Hypothalamus (tissue), 51 donors: ENCODE measurements at regions not wholly inside any gene's neighbourhood (a gene's known extent, or its start where the extent isn't known, plus 50 kb on each side); places are given as distances from the start of the nearest gene placed in this dataset.
A peak's percentile ranks its signal among the peaks of the same experiment; 100 is the strongest.

Experiments
- DNase-seq, 51 donors: peaks; one replicate each; lab custom pipeline; 2025; lab: John Stamatoyannopoulos, UW

DNA sequence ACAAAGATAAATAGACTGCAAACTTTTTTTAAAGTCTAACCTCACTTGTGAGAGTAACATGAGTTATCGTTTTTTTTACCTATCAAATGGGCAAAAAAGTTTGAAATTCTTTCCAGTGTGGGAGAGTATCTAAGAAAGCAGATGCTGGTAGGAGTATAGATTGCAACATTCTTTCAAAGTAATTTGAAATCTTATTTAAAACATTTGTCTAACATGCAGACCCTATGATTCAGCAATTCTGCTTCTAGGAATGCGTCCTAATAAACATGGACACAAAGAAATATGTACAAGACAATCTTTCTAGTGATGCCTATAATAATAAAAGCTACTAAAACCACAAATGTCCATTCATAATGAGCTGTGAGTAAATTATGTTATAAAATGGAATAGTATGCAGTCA is 110.4 kb upstream of the TMCC3 start:
- no peak for DNase-seq

DNA sequence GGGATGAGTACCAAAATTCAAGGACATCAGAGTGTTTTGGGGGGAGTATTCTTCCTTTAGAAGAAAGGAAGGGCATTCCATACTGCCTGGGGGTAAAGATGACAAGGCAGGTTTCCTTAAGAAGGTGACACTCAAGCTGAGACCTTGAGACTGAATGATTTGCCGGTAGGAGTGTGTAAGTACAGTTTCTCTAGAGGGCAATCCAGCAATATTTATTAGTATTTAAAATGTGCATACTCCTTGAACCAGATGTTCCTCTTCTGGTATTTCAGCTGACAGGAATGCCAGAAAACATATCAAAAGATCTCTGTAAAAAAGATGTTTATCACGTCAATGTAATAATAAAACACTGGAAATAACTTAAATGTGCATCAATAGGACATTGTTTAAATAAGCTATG is 106.4 kb upstream of the TMCC3 start:
- no peak for DNase-seq

DNA sequence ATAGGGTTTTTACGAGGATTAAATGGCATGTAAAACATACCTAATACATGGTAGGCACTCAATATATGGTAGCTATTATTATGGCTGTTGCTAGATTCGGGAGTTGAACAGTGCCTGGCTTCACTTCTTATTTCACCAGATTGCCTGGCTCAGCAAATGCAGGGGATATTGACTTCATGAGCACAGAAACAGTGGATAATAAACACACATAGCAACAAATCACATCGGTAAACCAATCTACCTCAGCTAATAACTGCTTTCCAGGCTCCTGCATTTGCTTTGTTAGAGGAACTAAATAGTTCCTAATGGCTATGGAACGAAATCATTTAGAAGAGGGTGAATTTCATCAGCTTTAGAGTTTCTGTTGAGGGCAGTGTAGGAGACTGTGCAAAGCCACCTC is 105.2 kb upstream of the TMCC3 start:
- no peak for DNase-seq

DNA sequence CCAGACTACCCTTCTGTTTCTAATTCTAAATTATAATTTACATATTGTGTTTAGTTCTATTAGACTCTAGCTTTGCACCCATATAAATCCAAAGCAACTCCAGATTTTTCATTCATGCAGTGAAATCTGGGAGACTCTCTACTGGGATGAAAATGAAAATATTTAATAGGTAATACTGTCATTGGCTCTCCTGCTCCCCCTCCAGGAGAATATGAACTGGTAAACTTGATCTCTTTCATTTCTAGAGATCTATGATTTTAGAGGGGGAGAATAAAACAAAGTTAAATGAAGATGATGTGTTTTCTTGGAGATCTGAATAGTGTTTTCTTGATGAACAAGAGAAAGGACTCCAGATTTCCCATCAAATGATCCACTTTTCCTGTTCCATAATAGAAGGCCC is 104.3 kb upstream of the TMCC3 start:
- no peak for DNase-seq

DNA sequence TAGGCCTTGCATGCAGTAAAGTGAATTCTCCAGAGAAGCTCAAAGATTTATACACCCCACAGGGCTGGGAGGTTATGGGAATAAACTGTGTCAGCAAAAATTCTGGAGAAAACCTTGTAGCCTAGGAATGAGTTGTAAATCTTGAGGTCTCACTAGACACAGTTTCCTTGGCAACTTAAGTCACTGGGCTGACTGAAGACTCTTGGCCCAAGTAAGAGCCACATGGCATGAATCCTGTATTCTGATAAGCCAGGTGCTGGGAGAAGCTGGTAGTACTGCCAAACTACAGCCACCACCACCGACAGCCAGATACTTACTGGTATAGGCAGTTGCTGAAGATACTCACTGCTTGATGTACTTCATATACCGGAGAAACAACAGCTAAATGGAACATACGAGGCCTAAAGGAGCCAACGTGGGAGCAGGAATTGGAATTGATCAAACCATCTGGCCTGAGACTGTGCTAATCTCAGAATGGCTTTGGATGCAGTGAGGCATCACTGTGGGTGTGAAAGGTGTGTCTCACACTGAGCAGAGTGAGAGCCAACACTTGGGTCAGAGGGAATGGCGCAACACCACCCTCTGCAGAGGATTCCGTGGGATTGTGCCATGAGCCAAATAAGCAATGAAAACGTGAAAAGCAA is 102.8 kb upstream of the TMCC3 start:
- DNase-seq, result peak in 5 of 51 donors; percentile 6 to 35 (median 10)

DNA sequence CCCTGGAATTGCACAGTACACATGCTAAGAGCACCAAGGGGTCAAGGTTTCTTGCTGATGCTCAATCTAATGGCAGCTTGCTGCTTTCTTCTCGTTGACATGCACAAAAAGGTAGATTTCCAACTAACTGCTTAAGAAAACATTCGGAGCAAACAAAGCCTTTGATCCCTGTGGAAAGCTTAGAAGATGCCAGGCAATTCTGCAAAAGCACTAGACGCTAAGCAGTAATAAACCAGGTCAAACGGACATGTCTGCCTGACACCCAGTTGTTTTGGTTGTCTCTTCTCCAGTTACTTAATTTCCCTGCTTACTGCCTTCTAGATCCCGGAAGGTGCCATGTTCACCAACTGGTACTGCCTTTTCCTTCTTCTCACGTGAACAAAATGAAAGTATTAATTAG is 100.5 kb upstream of the TMCC3 start:
- DNase-seq, result no peak

DNA sequence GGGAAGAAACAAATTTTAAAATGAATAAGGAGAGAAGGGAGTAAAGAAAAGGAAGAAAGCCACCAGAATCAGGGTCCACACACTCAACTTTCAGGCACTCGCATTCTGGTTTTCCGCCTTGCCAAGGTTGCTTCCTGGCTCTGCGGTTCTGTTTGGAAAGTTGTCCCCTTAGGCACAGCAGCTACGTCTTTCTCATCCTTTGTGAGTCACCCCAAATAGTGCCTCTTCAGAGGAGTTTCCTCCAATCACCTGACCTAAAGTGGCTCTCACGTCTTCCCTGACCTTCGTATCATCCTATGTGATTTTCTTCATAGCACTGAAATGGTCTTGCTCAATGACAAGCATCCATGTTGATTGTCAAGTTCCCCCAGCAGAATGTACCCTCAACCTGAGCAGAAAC is 99.5 kb upstream of the TMCC3 start:
- no peak for DNase-seq

DNA sequence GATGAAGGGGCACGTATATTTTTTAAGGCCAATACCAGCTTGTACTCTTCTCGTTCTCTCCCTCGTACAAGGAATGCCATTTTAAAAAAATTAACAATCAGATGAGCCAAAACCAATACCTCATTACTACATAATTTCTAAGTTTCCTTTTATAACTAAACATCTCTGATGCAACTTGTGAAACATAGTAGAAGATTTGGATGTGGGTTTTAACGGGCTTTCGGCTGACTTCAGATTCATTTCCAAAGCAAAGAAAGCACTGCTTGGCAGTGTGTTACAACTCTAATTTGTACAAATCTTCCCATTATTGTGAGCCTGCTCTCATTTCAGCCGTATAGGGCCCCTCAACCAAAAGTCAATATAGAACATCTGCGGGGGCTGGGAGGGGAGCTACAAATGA is 99.1 kb upstream of the TMCC3 start:
- no peak for DNase-seq

DNA sequence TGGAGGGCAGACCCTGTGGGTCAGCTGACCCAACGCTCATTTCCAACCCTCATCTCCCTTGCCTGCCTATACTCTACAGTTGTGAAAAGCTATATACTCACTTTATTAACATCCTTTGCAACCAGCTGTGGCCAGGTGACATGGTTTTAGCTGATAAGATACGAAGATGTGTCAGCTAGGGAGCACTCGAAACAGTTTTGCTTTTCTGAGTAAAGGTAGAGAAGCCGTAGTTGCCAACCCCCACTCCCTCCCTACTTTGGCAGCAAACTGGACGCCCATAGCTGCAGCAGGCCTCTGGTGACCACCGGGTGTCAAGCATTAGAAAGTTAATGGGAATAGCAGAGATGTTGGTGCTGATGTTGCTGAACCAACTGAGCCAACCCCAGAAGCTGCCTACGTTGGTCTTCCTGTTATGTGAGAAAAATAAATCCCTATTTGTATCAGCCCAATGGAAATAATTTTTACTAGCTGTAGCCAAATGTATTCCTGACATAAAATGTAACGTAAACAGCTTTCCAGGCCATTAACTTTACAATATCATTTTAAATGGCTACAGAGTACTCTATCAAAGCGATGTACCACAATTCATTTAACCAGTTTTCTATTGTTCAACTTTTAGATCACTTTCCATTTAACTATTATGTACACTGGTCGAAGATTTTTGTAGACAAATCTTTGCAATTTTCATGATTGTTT is 98.5 kb upstream of the TMCC3 start:
- no peak for DNase-seq

DNA sequence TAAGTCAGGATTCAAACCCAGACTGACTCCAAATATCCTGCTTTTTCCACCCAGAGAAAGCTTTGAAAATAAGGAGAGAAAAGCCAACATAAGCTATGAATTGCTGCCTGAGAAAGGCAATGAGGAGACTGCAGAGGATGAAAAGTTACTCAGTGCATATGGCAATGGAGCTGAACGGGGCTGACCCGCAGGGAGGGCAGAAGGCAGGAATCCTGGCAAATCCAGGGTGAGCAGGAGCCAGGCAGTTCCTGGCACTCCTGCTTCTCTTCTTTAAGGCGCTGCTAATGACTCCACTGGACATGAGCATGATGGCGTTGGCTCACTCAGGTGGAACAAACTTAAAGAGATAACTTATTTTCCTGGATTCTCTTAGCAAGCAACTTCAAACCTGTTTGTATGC is 95.2 kb upstream of the TMCC3 start:
- peak in 1 of 51 donors; percentile 6 for DNase-seq

DNA sequence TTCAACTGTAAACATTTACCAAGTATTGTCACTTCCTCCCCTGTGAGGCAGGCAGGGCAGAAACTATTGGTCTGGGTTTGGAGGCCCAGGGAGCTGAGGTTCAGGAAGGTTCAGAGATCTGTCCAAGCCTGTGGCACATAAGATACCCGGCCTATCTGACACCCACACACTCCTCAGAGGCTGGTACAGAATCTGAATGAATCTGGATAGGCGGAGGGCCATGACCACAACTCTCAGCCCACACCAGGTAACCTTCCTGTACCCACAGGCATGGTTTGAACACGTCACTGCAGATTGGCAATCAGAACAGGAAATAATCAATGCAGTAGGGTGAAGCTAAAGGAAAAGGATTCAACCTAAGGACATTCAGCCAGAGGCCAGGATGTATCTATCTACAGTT is 92.8 kb upstream of the TMCC3 start:
- DNase-seq, result no peak

DNA sequence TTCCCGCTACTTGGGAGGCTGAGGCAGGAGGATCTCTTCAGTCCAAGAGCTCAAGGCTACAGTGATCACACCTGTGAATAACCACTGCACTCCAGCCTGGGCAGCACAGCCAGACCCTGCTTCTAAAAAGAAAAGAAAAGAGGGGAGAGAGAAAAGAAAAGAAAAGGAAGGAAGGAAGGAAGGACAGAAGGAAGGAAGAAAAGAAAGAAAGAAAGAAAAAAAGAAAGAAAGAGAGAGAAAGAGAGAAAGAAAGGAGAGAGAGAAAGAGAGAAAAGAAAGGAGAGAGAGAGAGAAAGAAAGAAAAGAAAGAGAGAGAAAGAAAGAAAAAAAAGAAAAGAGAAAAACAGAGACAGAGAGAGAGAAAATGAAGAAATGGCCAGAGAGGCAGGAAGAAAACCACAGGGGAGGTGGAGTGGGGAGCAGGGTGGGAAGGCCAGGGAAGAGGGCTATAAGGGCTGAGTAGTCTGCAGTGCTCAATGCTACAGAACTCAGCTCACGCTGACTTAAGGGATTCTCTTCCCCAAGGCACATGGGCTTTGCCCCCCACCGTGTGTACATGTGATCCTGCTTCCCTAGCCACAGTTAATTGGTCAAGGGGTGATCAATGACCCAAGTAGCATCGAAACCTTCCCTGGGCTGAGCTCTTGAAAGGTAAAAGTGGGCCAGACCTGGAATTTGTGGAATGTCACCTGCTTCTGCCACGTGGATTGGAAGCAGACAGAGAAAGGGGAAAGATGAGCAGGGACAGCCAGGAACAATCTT is 90.4 kb upstream of the TMCC3 start:
- DNase-seq, result no peak

DNA sequence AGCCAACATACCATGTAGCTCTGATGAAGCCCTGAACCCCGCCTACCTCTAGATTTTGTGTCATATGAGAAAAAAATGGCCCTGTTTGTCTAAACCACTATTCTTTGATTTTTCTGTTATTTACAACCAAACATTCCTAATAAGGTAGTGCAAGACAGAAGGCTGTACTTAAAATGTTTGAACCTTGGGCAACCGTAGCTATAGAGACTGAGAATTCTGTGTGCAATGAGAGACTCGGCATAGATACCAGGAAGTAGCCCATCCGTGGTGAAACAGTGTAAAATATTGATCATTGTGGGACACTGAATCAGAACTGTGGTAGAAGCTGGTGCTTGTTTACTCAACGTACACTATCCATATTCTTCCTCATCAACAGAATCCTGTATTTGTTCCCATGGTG is 86.5 kb upstream of the TMCC3 start:
- no peak for DNase-seq

DNA sequence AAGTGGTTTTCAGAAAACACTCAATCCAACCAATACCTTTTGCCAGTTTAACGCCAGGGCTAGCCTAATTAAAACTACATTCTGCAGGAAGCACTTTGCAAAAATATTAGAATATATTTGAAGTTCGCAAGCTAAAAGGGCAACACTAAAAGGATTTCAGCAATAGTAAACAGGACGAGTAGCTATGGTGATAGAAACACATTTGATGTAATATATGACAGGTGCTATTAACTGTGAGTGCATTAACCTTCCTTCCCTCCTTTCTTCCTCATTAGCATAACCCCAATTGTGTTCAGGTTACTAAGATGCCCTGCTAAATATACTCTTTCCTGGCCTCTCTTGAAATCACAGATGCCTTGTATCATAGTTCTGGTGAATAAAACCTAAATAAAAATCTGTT is 85.6 kb upstream of the TMCC3 start:
- DNase-seq, result no peak

DNA sequence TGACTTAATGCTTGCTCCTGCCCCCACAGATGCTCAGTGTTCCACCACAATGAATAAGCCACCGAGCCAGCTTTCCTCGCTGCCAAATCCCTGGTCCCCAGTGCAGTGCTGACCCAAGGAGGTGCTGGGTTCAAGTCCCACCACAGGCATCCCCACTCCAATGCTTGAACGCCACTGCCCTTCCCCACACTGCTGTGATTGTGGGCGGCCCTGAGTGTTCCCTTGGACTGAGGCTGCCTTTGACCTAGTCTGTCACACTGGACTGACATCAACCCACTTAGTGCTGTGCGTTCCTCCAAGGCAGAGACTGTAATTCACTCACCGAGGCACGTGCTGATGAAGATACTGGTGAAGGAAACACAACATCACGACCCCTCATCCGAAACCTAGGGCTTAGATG is 83.4 kb upstream of the TMCC3 start:
- no peak for DNase-seq

DNA sequence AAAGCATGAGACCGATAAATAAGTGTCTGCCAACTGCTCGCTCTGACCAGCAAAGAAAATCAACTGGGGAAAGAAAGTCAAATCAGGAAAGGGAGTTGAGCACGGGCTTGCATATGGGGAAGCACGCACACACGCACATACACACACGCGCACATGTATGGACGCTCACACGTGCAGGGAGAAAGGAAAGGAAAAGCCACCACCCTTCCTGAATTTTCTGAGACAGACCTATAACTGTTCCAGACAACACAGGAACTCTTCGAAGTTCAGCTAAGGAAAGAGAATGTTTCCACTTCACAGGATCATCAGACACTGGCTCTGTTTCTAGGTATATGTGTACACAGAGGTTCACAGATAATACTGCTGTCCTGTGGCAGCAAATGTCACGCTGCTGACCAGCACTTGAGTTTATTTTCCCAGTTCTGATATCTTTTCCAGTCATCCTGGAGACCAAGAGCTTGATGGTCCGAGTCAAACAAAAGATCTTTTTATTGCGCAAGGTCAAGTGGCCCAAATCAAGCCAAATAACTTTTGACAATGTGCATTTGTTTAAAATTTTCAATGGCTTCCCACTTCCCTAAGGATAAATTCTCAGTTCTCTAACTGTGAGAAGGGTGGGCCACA is 82.1 kb upstream of the TMCC3 start:
- no peak for DNase-seq

DNA sequence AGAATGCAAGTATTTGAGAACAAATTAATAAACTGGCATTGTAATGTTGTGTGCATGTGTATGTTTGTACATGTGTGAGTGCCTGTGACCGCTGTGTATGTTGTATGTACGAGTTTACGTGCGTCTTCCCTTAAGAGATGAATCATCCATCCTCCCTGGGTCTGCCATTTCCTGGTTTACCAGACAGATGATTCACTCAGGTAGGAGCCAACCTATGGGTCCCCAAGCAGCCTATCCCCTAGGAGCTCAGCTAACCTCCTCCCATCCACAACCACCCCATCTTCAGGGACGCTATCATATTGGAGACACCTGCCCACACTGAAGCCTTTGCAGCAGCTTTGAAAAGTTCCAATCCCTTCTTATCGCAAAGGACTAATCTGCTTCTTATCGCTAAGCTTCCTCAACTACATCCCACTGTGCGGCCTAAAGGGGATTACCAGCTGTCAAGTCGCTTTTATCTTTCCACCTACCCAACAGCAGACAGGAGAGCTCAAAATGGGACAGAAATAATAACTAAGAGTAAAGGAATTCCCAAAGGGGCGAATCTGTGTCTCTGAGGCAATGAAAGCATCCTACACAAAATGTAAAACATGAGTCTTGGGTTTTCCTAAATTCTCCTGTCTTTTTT is 81.5 kb upstream of the TMCC3 start:
- no peak for DNase-seq

DNA sequence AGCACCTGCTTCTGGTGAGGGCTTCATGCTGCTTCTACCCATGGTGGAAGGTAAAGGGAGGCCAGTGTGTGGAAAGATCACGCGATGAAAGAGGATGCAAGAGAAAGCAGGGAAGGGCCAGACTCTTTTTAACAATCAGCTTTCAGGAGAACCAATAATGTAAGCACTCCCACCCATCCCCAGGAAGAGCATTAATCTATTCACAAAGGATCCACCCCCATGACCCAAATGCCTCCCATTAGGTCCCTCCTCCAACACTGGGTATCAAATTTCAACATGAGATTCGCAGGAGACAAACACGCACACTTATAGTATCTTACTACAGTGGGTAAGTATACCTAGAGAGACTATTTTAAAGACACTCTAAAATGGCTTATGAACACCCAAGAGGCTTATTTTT is 80.5 kb upstream of the TMCC3 start:
- DNase-seq, result no peak

DNA sequence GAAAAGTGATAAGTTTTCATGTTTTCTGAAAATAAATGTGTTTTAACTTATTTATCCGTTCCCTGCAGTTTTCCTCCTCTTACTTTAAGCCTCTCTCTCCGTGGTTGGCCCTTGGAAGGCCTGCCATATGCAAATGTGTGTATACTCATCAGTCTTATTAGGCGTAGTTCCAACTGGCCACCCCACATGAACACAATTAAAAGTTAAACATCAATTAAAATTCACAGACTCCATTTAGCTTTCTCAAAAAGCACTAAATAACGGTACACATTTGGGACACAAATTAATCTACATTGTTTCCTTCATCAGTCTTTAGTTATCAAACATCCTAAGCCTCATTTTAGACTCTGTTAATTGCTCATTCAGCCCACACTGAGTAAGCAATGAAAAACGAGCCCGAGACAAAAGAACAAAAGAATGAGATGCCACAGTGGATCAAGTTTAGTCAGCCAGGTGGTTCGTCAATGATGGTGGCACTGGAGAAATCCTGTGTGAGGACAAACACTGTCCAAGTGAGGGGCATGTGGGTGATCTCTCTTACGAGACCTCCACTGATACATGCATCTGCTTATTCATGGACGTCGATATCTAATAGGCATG is 76.0 kb upstream of the TMCC3 start:
- DNase-seq, result no peak

DNA sequence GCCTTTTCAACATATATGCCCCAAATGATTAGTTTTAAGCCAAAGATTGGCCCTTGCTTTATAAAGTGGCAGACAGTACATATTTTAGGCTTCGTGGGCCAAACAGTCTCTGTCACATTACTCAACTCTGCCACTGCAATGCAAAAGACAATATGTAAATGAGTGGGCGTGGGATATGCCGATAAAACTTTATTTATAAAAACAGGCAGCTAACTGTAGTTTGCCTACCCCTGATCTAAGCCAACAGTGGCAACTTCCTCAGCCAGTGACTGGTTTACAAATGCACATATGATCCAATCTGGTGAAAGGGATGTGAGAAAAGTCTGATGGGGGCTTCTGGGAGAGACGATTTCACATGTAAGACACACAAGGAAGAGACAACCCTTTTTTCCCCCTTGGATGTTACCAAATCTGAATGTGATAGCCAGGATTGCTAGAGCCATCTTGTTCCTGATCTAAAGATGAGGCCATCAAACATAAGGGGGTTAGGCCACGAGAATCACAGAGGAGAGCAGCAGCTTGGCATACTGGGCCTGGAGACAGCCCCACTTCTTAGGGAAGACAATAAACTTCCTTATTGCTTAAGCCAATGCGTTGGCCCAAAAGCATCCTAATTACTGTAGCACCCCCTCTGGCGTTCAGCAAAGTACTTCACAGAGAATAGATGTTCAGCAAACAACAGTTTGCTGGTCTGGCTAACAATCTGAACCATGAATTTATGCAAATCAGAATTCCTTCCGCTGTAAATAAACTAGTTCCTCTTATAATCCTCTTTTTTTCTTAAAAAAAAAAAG is 75.2 kb upstream of the TMCC3 start:
- peak in 3 of 51 donors; percentile 2 to 11 (median 3) for DNase-seq
